Upper lobe of left lung (tissue), 6 donors: ENCODE measurements at regions not wholly inside any gene's neighbourhood (a gene's known extent, or its start where the extent isn't known, plus 50 kb on each side); places are given as distances from the start of the nearest gene placed in this dataset.

Experiments
- ATAC-seq, 2 donors: fragments of 200-7000 bp; cut with Tn5 transposase; one replicate each; pipeline ENCODE4 v1.9.1; 2022; ENCODE audit warnings: mild to moderate bottlenecking in 2 of 2, moderate library complexity in 2 of 2; ENCODE audit not compliant: low FRiP score in 2 of 2
- DNase-seq, 2 donors: peaks; one replicate each; pipeline ENCODE4 v3.0.0-alpha.2; 2019 to 2020
- H3K27ac ChIP-seq, 4 donors: fragments of 200-600 bp; sonication (generic); one replicate each; pipeline ENCODE4 v1.5.1; 2016 to 2019
- H3K27me3 ChIP-seq, 4 donors: fragments of 200-600 bp; sonication (generic); one replicate each; pipeline ENCODE4 v1.5.1; 2017 to 2019
- H3K36me3 ChIP-seq, 4 donors: fragments of 200-600 bp; sonication (generic); one replicate each; pipeline ENCODE4 v1.5.1; 2016 to 2019
- H3K4me1 ChIP-seq, 4 donors: fragments of 200-600 bp; sonication (generic); one replicate each; pipeline ENCODE4 v1.5.1; 2018 to 2019
- H3K4me3 ChIP-seq, 4 donors: fragments of 200-600 bp; sonication (generic); one replicate each; pipeline ENCODE4 v1.5.1; 2017 to 2019; ENCODE audit warnings: mild to moderate bottlenecking in 2 of 4, moderate library complexity in 1 of 4
- H3K9me3 ChIP-seq, 4 donors: fragments of 200-600 bp; sonication (generic); one replicate each; pipeline ENCODE4 v1.5.1; 2018 to 2019
- EP300 ChIP-seq, 4 donors: sonication (generic); formaldehyde crosslinking; IDR thresholded peaks; one replicate each; pipeline ENCODE4 v1.5.1; 2017; ENCODE audit warnings: antibody characterized with exemption in 4 of 4, control low read depth in 2 of 4
- POLR2A ChIP-seq, 4 donors: fragments of 450-650 bp; IDR thresholded peaks; one replicate each; pipeline ENCODE4 v1.5.1; 2016 to 2017; ENCODE audit warnings: antibody characterized with exemption in 4 of 4, mild to moderate bottlenecking in 2 of 4
- POLR2AphosphoS5 ChIP-seq, 2 donors: sonication (generic); formaldehyde crosslinking; IDR thresholded peaks; one replicate each; pipeline ENCODE4 v1.5.1; 2017; ENCODE audit warnings: antibody characterized with exemption in 2 of 2
- WGBS, 2 donors: methylation state at CpG; one replicate each; pipeline ENCODE4 v1.1.5; 2017 to 2018; 5-methylcytosine and 5-hydroxymethylcytosine counted together
- TF ChIP-seq, protein P1 (sequence below), 6 experiments: fragments of 450-650 bp in 4 of 6; fragments of 200-600 bp in 2 of 6; sonication (generic) in 2 of 6; IDR thresholded peaks; one replicate each; pipeline ENCODE4 v1.5.1; 2016 to 2019; ENCODE audit warnings: antibody characterized with exemption in 6 of 6
- donor health status: DM: no; HTN: no; CAD: no; lungs with moderate emphysema.
- donor health status: DM: no; HTN: yes; CAD: no; lungs with severe emphysema.

DNA sequence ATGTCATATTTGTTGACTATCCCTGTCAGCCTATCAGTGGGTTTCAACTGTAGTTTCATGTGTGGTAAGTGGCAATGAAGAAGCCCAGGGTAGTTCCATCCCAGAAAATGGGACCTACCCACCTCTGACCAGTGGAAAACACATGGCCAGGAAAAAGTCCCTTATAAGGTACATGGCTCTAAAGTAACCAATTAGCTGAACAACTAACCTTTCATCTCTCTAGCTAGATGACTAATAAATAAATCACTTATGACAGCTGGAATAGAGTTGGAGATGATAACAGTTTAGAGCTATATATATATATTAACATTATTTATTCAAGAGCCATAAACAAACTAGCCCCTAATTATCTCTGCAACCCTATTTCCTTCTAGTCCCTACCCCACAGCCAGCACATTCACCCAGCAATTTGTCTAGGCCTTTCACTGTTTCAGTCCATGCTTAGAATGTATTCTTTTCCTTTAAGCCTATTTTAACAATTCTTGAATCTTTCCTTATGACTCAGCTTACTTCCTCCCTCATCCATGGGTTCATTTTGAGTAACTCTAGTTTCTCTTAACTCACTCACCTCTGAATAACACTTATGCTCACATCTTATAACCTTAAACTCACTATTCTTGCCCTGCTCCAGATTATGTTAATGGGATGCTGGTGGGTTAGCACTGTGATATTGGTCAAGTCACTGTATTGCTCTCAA lies 83.7 kb downstream of the TNFSF18 start:
- TF ChIP-seq EP300 (IDR thresholded peaks at IDR 0.05) (no peak), POLR2A (IDR thresholded peaks at IDR 0.05) (no peak), POLR2AphosphoS5 (IDR thresholded peaks at IDR 0.05) (no peak)
- TF ChIP-seq, protein P1, sequence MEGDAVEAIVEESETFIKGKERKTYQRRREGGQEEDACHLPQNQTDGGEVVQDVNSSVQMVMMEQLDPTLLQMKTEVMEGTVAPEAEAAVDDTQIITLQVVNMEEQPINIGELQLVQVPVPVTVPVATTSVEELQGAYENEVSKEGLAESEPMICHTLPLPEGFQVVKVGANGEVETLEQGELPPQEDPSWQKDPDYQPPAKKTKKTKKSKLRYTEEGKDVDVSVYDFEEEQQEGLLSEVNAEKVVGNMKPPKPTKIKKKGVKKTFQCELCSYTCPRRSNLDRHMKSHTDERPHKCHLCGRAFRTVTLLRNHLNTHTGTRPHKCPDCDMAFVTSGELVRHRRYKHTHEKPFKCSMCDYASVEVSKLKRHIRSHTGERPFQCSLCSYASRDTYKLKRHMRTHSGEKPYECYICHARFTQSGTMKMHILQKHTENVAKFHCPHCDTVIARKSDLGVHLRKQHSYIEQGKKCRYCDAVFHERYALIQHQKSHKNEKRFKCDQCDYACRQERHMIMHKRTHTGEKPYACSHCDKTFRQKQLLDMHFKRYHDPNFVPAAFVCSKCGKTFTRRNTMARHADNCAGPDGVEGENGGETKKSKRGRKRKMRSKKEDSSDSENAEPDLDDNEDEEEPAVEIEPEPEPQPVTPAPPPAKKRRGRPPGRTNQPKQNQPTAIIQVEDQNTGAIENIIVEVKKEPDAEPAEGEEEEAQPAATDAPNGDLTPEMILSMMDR (IDR thresholded peaks at IDR 0.05) = no peak
- no peaks in the 10 kb centered on the region for H3K27me3 ChIP-seq
- DNase-seq = no peak
- H3K4me1 ChIP-seq = no peaks in the 10 kb centered on the region
- H3K4me3 ChIP-seq = no peak overlapping the region
- ATAC-seq = no peak
- H3K27ac ChIP-seq = no peak overlapping the region
- H3K9me3 ChIP-seq = peaks cover 0 to 3% (median 0%) of the 10 kb centered on the region in 4 donors
- H3K36me3 ChIP-seq = no peaks in the 10 kb centered on the region

DNA sequence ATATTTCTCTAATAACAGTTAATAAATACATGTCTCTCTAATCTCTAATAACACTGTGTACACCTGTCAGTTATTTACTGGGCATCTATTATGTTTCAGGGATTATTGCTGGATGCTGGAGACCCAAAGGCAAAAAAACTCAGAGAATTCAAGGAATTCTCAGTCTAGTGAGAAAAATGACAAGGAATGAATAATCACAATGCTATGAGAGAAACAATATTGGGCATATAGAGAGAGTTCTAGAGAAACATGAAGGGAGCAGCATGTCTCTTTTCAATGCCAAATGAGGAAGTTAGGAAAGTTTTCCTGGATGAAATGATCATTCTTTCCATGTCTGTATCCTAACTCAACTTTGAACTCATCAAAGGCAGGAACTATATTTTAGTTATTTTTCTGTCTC lies 82.8 kb downstream of the TNFSF18 start:
- Histone ChIP-seq H3K27ac (no peak overlapping the region), H3K9me3 (no peaks in the 10 kb centered on the region), H3K4me3 (no peak overlapping the region), H3K27me3 (no peaks in the 10 kb centered on the region), H3K4me1 (no peaks in the 10 kb centered on the region), H3K36me3 (no peaks in the 10 kb centered on the region)
- DNase-seq (no peak), ATAC-seq (no peak)
- TF ChIP-seq, protein P1 (IDR thresholded peaks at IDR 0.05) = no peak
- TF ChIP-seq EP300 (IDR thresholded peaks at IDR 0.05) (no peak), POLR2A (IDR thresholded peaks at IDR 0.05) (no peak), POLR2AphosphoS5 (IDR thresholded peaks at IDR 0.05) (no peak)

DNA sequence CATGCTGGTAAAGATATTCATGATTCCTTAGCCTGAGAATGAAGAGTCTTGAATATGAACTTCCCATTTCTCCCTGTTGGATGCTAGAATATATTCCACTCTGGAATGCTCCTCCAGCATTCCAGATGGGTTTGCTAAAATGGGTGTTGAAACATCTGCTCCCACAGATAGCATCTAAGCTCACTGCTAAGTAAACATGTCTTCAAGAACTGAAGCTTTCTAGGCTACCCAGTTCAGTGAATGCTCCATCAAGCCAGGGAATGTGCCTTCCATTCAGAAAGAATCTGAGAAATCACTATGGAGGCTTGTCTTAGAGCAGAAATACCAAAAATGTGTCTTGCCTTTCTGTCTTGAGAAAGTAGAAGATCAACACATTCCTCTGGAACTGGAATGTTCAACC lies 81.1 kb downstream of the TNFSF18 start:
- ATAC-seq (no peak), DNase-seq (no peak)
- Histone ChIP-seq H3K4me3 (no peak overlapping the region), H3K9me3 (no peaks in the 10 kb centered on the region), H3K36me3 (no peaks in the 10 kb centered on the region), H3K27ac (no peak overlapping the region), H3K4me1 (no peaks in the 10 kb centered on the region), H3K27me3 (no peaks in the 10 kb centered on the region)
- TF ChIP-seq, protein P1 (IDR thresholded peaks at IDR 0.05) = no peak
- no peak for TF ChIP-seq POLR2AphosphoS5 (IDR thresholded peaks at IDR 0.05)
- no peak for TF ChIP-seq EP300 (IDR thresholded peaks at IDR 0.05)
- TF ChIP-seq POLR2A (IDR thresholded peaks at IDR 0.05) = no peak

- H3K4me1 ChIP-seq = no peaks in the 10 kb centered on the region
- no peaks in the 10 kb centered on the region for H3K36me3 ChIP-seq
- TF ChIP-seq EP300 (IDR thresholded peaks at IDR 0.05) (no peak), POLR2AphosphoS5 (IDR thresholded peaks at IDR 0.05) (no peak), POLR2A (IDR thresholded peaks at IDR 0.05) (no peak)
- TF ChIP-seq, protein P1 (IDR thresholded peaks at IDR 0.05) = no peak
- H3K4me3 ChIP-seq = no peak overlapping the region
- WGBS, 2 donors = 97 to 100% methylated on average over 1 of the region's 1 CpG
- ATAC-seq (no peak), DNase-seq (no peak)
- H3K9me3 ChIP-seq = no peaks in the 10 kb centered on the region
- H3K27ac ChIP-seq = no peak overlapping the region
- H3K27me3 ChIP-seq = no peaks in the 10 kb centered on the region
Measured at GRCh38 chr1:172970186-172970585, 80.6 kb downstream of the TNFSF18 start.

DNA sequence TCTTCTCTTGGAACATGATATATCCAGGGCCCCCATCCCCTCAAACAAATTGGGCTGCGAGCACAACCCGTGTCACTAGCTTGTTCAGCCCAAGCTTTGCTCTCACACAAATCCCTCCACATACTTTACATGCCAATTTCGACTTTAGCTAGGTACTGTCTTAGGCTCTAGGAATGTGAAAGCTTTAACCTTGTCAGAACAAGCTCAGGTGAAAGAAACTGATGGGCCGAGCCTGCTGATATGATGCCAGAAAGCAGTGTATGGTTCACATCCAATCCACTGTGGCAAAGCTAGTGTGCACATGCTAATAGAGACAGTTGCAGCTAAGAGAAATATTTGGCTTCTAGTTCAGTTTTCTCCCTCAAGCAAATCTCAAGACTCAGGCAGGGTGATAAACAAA lies 79.5 kb downstream of the TNFSF18 start:
- no peak overlapping the region for H3K27ac ChIP-seq
- no peaks in the 10 kb centered on the region for H3K36me3 ChIP-seq
- H3K27me3 ChIP-seq = no peaks in the 10 kb centered on the region
- TF ChIP-seq EP300 (IDR thresholded peaks at IDR 0.05) (no peak), POLR2A (IDR thresholded peaks at IDR 0.05) (no peak), POLR2AphosphoS5 (IDR thresholded peaks at IDR 0.05) (no peak)
- TF ChIP-seq, protein P1 (IDR thresholded peaks at IDR 0.05) = no peak
- no peak overlapping the region for H3K4me3 ChIP-seq
- DNase-seq (no peak), ATAC-seq (no peak)
- H3K9me3 ChIP-seq = no peaks in the 10 kb centered on the region
- H3K4me1 ChIP-seq = no peaks in the 10 kb centered on the region
- WGBS, 2 donors = 64 to 84% methylated on average over 4 of the region's 4 CpGs
